ENCODE measurements at regions not wholly inside any gene's neighbourhood (a gene's known extent, or its start where the extent isn't known, plus 50 kb on each side); places are given as distances from the start of the nearest gene placed in this dataset.

DNA sequence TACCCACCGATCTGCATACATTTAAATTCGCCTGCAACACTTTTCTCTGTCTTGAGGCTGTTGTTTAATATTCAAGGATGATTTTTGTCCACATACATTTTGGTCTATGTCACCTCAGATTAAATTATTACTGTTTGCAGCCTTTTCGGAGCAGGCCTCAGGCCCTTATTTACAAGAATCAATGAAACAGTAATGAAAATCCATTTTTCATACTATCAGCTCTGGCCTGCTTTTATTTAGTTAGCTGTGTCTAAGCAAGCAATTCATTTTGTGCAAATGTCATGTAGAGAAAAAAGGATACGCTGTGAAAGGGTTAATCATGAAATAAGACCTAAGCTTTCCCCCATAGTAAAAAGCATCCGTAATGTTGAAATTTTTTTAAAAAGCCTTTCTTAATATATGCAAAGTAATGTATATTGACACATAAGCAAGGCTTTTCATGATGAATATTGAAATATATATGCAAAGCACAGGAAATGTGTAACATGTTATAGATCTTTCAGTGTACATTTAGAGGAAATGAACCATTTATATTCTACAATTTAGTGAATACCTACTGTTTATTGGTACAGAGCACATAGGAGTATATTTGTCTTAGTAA is 1135.3 kb upstream of the ZEB2 start:
- Histone ChIP-seq H3K36me3 (no peaks in the 10 kb centered on the region), H3K9me3 (no peaks in the 10 kb centered on the region), H3K27ac (no peak overlapping the region), H3K4me3 (no peak overlapping the region), H3K4me1 (no peaks in the 10 kb centered on the region), H3K27me3 (no peaks in the 10 kb centered on the region)
- no peak for DNase-seq
- intact Hi-C loops (cut with DNase I), result no loop called here
- TF ChIP-seq EP300 (IDR thresholded peaks at IDR 0.05) (no peak), POLR2A (IDR thresholded peaks at IDR 0.05) (no peak), POLR2AphosphoS5 (IDR thresholded peaks at IDR 0.05) (no peak)
- TF ChIP-seq, protein P1, sequence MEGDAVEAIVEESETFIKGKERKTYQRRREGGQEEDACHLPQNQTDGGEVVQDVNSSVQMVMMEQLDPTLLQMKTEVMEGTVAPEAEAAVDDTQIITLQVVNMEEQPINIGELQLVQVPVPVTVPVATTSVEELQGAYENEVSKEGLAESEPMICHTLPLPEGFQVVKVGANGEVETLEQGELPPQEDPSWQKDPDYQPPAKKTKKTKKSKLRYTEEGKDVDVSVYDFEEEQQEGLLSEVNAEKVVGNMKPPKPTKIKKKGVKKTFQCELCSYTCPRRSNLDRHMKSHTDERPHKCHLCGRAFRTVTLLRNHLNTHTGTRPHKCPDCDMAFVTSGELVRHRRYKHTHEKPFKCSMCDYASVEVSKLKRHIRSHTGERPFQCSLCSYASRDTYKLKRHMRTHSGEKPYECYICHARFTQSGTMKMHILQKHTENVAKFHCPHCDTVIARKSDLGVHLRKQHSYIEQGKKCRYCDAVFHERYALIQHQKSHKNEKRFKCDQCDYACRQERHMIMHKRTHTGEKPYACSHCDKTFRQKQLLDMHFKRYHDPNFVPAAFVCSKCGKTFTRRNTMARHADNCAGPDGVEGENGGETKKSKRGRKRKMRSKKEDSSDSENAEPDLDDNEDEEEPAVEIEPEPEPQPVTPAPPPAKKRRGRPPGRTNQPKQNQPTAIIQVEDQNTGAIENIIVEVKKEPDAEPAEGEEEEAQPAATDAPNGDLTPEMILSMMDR (IDR thresholded peaks at IDR 0.05), result no peak
- 78 to 85% methylated on average over 5 of the region's 5 CpGs for WGBS, 2 donors

DNA sequence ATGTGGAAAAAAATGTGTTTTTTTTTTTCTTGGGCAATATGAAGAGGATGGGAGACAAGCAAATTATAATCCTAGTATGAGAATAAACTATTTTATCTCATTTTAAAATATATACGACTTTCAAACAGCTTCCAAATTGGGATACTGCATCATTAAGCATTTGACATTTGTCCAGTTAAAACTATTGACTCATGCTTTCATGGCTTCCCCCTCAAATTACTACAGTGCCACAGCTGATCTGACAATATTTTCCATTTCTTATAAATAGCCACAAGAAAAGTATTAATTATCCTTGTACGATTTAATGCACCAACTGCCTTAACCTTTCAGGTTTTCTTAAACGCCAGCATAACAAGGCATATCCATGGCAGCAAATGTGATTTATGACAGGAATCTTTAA is 1134.8 kb upstream of the ZEB2 start:
- TF ChIP-seq EP300 (IDR thresholded peaks at IDR 0.05), result no peak
- TF ChIP-seq, protein P1 (IDR thresholded peaks at IDR 0.05), result no peak
- no peak for TF ChIP-seq POLR2A (IDR thresholded peaks at IDR 0.05)
- no peak for TF ChIP-seq POLR2AphosphoS5 (IDR thresholded peaks at IDR 0.05)
- H3K4me3 ChIP-seq, result no peak overlapping the region
- H3K4me1 ChIP-seq, result no peaks in the 10 kb centered on the region
- DNase-seq, result no peak
- no peaks in the 10 kb centered on the region for H3K36me3 ChIP-seq
- 76 to 77% methylated on average over 3 of the region's 3 CpGs for WGBS, 2 donors
- H3K9me3 ChIP-seq, result no peaks in the 10 kb centered on the region
- H3K27me3 ChIP-seq, result no peaks in the 10 kb centered on the region
- intact Hi-C loops (cut with DNase I), result no loop called here
- H3K27ac ChIP-seq, result no peak overlapping the region

DNA sequence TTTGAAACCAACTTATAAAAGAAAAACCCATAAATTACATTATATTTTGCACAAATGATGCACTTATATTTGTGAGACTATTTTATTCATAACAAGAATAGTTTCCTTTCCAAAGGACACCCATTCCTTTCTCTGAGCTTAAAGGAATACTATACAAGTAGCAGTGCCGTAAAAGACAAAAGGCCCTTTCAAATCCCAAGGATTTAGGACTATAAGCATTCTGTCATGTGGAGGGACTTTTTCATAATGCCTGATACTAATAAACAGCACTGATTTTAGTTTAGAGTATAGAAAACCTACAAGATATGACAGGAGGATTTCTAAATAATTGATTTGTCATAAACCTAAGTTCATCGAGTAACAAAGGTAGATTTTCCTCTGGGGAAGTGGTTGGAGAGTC is 1134.2 kb upstream of the ZEB2 start:
- DNase-seq, result no peak
- Histone ChIP-seq H3K36me3 (no peaks in the 10 kb centered on the region), H3K4me1 (no peaks in the 10 kb centered on the region), H3K27me3 (no peaks in the 10 kb centered on the region), H3K9me3 (no peaks in the 10 kb centered on the region), H3K27ac (no peak overlapping the region), H3K4me3 (no peak overlapping the region)
- WGBS, 2 donors, result 76 to 84% methylated on average over 2 of the region's 2 CpGs
- intact Hi-C loops (cut with DNase I), result no loop called here
- TF ChIP-seq, protein P1 (IDR thresholded peaks at IDR 0.05), result no peak
- TF ChIP-seq POLR2AphosphoS5 (IDR thresholded peaks at IDR 0.05) (no peak), POLR2A (IDR thresholded peaks at IDR 0.05) (no peak), EP300 (IDR thresholded peaks at IDR 0.05) (no peak)

DNA sequence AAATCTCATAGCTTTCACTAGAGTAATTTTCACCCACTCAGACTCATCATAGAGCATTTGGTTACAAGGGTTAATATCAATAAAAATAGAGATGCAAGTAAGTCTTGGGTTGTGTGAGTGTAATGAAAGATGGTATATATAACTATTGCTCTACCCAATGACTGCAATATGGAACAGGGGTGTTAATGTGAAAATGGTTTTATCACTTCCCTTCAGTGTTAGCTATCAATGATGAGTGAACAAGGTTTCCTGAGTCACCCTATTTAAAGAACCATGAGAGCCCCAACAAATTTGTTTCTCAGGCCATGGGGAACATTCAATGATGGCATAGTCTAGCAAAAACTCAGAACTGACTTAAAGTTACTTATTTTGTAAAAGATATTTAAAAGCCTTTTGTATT is 1133.6 kb upstream of the ZEB2 start:
- H3K27ac ChIP-seq, result no peak overlapping the region
- no peaks in the 10 kb centered on the region for H3K27me3 ChIP-seq
- H3K4me3 ChIP-seq, result no peak overlapping the region
- no peaks in the 10 kb centered on the region for H3K36me3 ChIP-seq
- no peaks in the 10 kb centered on the region for H3K9me3 ChIP-seq
- intact Hi-C loops (cut with DNase I), result no loop called here
- TF ChIP-seq, protein P1 (IDR thresholded peaks at IDR 0.05), result no peak
- TF ChIP-seq EP300 (IDR thresholded peaks at IDR 0.05), result no peak
- TF ChIP-seq POLR2A (IDR thresholded peaks at IDR 0.05), result no peak
- no peak for TF ChIP-seq POLR2AphosphoS5 (IDR thresholded peaks at IDR 0.05)
- no peaks in the 10 kb centered on the region for H3K4me1 ChIP-seq
- no peak for DNase-seq

All from sigmoid colon (tissue), 6 donors.